Prostate gland (tissue), 2 donors: ENCODE measurements at regions not wholly inside any gene's neighbourhood (a gene's known extent, or its start where the extent isn't known, plus 50 kb on each side); places are given as distances from the start of the nearest gene placed in this dataset.
"Not testable (repeated sequence)": the region's sequence is repeated elsewhere in the genome, so short reads cannot be mapped to it uniquely, and the experiment has no call there.

ENCODE experiments used
- DNase-seq: peaks from one replicate; pipeline ENCODE4 v3.0.0-alpha.2; 2019; ENCODE audit warnings: low spot score
- H3K27ac ChIP-seq, 2 donors: fragments of 200-600 bp; sonication (generic); 2 replicates each; pipeline ENCODE4 v1.5.1; 2017 to 2019
- H3K27me3 ChIP-seq: fragments of 200-600 bp; sonication (generic); replicated peaks from 2 replicates; pipeline ENCODE4 v1.5.1; 2019; ENCODE audit not compliant: insufficient read depth
- H3K36me3 ChIP-seq, 2 donors: fragments of 200-600 bp; sonication (generic); 1 replicate in 1 of 2; 2 replicates in 1 of 2; pipeline versions ENCODE4 v1.5.1 to v1.8.1; 2017 to 2019
- H3K4me1 ChIP-seq: fragments of 200-600 bp; sonication (generic); replicated peaks from 2 replicates; pipeline ENCODE4 v1.5.1; 2019
- H3K4me3 ChIP-seq, 2 donors: fragments of 200-600 bp; sonication (generic); 2 replicates each; pipeline ENCODE4 v1.5.1; 2017 to 2019
- H3K9me3 ChIP-seq: fragments of 200-600 bp; sonication (generic); 2 replicates; pipeline ENCODE4 v1.5.1; 2017
- POLR2A ChIP-seq: fragments of 450-650 bp; IDR thresholded peaks from one replicate; pipeline ENCODE4 v1.6.1; 2016; ENCODE audit warnings: antibody characterized with exemption, mild to moderate bottlenecking
- POLR2AphosphoS5 ChIP-seq: sonication (generic); formaldehyde crosslinking; IDR thresholded peaks from one replicate; pipeline ENCODE4 v1.6.1; 2017; ENCODE audit warnings: antibody characterized with exemption
- WGBS: methylation state at CpG from one replicate; pipeline ENCODE4 v1.1.5; 2018; 5-methylcytosine and 5-hydroxymethylcytosine counted together
- intact Hi-C: fragments of 100-400 bp; cut with DNase I; formaldehyde crosslinking; loops from one replicate; pipeline ENCODE4 v1.14.2; 2022
- TF ChIP-seq, protein P1 (sequence below), 4 experiments: fragments of 200-600 bp in 2 of 4; fragments of 450-650 bp in 2 of 4; sonication (generic) in 2 of 4; IDR thresholded peaks; 1 replicate in 3 of 4; 2 replicates in 1 of 4; pipeline ENCODE4 v1.5.1; 2016 to 2019; ENCODE audit warnings: antibody characterized with exemption in 4 of 4, mild to moderate bottlenecking in 2 of 4, moderate library complexity in 2 of 4

DNA sequence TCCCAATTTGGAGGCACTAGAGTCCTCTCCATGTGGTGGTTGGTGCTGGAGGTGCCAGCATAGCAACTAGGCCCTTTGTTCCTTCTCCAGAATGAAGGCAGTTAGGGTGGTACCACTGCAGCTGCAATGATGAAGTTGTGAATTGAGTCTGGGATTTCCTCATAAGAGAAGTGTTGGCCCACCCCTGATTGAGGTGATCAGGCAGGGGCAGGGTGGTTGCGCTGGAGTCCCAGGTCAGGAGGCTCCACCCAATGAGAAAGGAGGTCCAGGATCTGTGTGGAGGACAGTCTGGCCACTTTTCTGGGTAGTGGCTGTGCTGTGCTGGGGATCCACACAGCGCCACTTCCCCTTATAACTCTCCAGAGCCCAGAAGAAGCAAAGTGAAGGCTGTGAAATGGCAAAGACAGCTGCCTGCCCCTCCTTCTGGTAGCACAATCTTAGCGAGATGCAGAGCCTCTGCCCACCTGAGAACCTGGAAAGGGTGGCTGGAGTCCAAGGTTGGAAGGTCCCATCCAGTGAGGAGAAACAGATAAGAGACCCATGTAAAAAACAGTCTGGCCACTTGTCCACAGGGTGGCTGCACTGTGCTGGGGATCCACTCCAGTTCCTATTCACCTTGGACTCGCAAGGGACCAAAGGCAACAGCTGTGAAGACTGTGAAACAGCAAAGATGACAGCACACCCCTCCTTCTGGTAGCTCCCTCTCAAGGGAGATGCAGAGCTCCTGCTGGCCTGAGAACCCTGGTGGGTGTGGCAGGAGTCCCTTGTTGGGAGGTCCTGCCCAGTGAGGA lies 124.6 kb downstream of the RRAGB start:
- no peaks in the 10 kb centered on the region for H3K27me3 ChIP-seq
- no peaks in the 10 kb centered on the region for H3K4me1 ChIP-seq
- H3K27ac ChIP-seq: no peak overlapping the region
- no peak overlapping the region for H3K4me3 ChIP-seq
- DNase-seq: no peak
- no peaks in the 10 kb centered on the region for H3K9me3 ChIP-seq
- TF ChIP-seq POLR2AphosphoS5: no peak
- TF ChIP-seq, protein P1, sequence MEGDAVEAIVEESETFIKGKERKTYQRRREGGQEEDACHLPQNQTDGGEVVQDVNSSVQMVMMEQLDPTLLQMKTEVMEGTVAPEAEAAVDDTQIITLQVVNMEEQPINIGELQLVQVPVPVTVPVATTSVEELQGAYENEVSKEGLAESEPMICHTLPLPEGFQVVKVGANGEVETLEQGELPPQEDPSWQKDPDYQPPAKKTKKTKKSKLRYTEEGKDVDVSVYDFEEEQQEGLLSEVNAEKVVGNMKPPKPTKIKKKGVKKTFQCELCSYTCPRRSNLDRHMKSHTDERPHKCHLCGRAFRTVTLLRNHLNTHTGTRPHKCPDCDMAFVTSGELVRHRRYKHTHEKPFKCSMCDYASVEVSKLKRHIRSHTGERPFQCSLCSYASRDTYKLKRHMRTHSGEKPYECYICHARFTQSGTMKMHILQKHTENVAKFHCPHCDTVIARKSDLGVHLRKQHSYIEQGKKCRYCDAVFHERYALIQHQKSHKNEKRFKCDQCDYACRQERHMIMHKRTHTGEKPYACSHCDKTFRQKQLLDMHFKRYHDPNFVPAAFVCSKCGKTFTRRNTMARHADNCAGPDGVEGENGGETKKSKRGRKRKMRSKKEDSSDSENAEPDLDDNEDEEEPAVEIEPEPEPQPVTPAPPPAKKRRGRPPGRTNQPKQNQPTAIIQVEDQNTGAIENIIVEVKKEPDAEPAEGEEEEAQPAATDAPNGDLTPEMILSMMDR (IDR thresholded peaks at IDR 0.05): no peak
- TF ChIP-seq POLR2A: no peak
- WGBS: 94% methylated on average over 2 of the region's 4 CpGs
- no peaks in the 10 kb centered on the region for H3K36me3 ChIP-seq
- intact Hi-C loops: no loop called here

DNA sequence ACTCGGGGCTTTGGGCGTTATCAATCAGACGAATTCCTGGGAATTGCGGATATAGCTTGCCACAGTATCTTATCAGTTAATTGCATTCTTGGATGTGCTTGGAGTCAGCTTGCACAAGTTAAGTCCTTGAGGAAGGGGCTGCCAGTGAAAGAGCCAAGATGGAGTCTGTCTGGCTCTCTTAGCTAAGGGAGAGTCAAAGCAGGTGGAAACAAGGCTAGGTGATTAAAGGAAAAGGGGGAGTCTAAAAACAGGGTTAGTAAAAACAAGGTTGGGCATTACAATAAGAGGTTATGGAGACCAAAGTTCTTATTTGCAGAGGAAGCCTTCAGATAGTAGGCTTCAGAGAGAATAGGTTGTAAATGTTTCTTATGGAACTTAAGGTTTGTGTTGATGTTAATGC lies 149.2 kb downstream of the RRAGB start:
- H3K4me3 ChIP-seq, H3K9me3 ChIP-seq, H3K27ac ChIP-seq, H3K36me3 ChIP-seq, H3K4me1 ChIP-seq, DNase-seq, H3K27me3 ChIP-seq, intact Hi-C loops: not testable (repeated sequence)
- WGBS: 52% methylated on average over 4 of the region's 4 CpGs

DNA sequence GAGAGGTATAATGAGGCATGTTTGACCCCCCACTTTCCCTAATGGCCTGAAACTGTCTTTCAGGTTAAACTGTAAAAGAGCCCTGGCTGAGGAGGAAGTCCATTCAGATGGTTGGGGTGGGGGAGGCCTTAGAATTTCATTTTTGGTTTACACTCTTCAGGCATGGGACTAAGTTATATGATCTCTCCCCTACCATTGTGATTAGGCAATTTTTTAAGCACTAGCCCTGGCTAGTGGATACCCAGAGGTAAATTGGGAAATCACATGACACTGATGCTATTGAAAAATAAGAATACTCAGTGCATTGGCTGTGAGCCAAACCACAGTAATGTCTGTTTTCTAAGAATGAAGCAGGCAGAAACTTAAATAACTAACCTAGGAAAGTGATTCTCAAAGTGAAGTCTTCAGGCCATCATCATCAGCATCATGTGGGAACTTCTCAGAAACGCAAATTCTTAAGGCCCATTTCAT lies 149.7 kb downstream of the RRAGB start:
- no peaks in the 10 kb centered on the region for H3K4me1 ChIP-seq
- no peaks in the 10 kb centered on the region for H3K9me3 ChIP-seq
- no peak overlapping the region for H3K4me3 ChIP-seq
- no peaks in the 10 kb centered on the region for H3K27me3 ChIP-seq
- TF ChIP-seq POLR2AphosphoS5 (no peak), POLR2A (no peak)
- TF ChIP-seq, protein P1 (IDR thresholded peaks at IDR 0.05): no peak
- no peak overlapping the region for H3K27ac ChIP-seq
- DNase-seq: no peak
- 81% methylated on average over 1 of the region's 1 CpG for WGBS
- no peaks in the 10 kb centered on the region for H3K36me3 ChIP-seq
- intact Hi-C loops: no loop called here

DNA sequence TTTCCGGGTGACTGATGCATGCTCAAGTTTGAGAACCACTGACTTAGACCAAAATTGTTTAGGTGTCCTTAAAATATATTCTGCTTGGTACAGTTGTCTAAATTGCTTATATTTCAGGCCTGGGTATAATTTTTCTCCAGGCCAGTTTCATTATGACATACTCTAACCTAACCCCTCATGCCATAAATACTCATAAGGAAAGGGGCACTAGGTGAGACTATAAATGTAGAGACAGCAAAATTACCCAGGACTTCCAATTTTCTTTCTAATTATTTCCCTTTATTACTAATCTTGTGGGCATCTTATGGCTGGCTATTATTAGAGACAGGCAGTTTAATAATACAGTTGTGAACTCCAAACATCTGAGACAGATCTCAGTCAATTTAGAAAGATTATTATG lies 150.2 kb downstream of the RRAGB start:
- no peak for DNase-seq
- no peaks in the 10 kb centered on the region for H3K27me3 ChIP-seq
- WGBS: 93% methylated on average over 1 of the region's 1 CpG
- intact Hi-C loops: no loop called here
- H3K36me3 ChIP-seq: no peaks in the 10 kb centered on the region
- H3K27ac ChIP-seq: no peak overlapping the region
- H3K4me1 ChIP-seq: no peaks in the 10 kb centered on the region
- TF ChIP-seq, protein P1 (IDR thresholded peaks at IDR 0.05): no peak
- no peak for TF ChIP-seq POLR2AphosphoS5
- TF ChIP-seq POLR2A: no peak
- H3K9me3 ChIP-seq: no peaks in the 10 kb centered on the region
- no peak overlapping the region for H3K4me3 ChIP-seq

DNA sequence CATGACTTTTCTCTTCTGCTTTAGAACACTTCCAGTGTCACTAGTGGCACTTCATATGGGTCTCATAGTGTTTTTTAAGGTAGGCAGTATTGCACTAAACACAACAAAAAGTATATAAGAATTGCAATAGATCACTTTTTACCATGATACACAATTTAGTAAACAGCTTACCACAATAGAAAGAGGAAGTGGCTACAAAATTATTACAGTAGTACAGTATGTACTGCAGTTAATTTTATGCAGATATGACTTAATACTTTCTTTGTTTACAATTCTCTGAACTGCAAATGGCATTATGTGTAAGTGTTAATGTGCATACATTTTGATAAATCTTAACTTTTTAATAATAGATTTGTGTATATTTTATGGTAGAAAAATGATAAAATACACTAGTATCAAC lies 157.3 kb downstream of the RRAGB start:
- Histone ChIP-seq H3K27ac (no peak overlapping the region), H3K9me3 (no peaks in the 10 kb centered on the region), H3K4me1 (no peaks in the 10 kb centered on the region), H3K36me3 (no peaks in the 10 kb centered on the region), H3K4me3 (no peak overlapping the region), H3K27me3 (no peaks in the 10 kb centered on the region)
- DNase-seq: no peak
- no peak for TF ChIP-seq POLR2AphosphoS5
- TF ChIP-seq, protein P1 (IDR thresholded peaks at IDR 0.05): no peak
- no peak for TF ChIP-seq POLR2A
- intact Hi-C loops: no loop called here

DNA sequence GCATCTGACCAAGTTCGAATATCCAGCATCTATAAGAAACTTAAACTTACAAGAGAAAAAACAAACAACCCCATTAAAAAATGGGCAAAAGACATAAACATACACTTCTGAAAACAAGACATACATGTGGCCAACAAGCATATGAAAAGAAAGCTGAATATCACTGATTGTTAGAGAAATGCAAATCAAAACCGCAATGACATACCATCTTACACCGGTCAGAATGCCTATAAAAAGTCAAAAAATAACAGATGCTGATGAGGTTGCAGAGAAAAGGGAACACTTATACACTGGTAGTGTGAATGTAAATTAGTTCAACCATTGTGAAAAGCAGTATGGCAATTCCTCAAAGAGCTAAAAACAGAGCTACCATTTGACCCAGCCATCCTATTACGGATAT lies 166.0 kb downstream of the RRAGB start:
- 83% methylated on average over 4 of the region's 4 CpGs for WGBS
- H3K9me3 ChIP-seq, intact Hi-C loops, H3K4me1 ChIP-seq, H3K27me3 ChIP-seq, H3K27ac ChIP-seq, H3K4me3 ChIP-seq, DNase-seq, H3K36me3 ChIP-seq: not testable (repeated sequence)
